Ovary (tissue), 3 donors: ENCODE measurements at regions not wholly inside any gene's neighbourhood (a gene's known extent, or its start where the extent isn't known, plus 50 kb on each side); places are given as distances from the start of the nearest gene placed in this dataset.

Experiments used
- POLR2A ChIP-seq: fragments of 450-650 bp; IDR thresholded peaks from one replicate; pipeline ENCODE4 v1.6.1; 2017; ENCODE audit warnings: antibody characterized with exemption, mild to moderate bottlenecking, moderate library complexity
- TF ChIP-seq, protein P1 (sequence below), 3 donors: fragments of 450-650 bp in 2 of 3; fragments of 200-600 bp in 1 of 3; IDR thresholded peaks; one replicate each; pipeline versions ENCODE4 v1.5.1 to v1.8.0; 2016 to 2022; ENCODE audit warnings: antibody characterized with exemption in 3 of 3, mild to moderate bottlenecking in 1 of 3
- donor health status: DM: no; HTN: no; CAD: no.

DNA sequence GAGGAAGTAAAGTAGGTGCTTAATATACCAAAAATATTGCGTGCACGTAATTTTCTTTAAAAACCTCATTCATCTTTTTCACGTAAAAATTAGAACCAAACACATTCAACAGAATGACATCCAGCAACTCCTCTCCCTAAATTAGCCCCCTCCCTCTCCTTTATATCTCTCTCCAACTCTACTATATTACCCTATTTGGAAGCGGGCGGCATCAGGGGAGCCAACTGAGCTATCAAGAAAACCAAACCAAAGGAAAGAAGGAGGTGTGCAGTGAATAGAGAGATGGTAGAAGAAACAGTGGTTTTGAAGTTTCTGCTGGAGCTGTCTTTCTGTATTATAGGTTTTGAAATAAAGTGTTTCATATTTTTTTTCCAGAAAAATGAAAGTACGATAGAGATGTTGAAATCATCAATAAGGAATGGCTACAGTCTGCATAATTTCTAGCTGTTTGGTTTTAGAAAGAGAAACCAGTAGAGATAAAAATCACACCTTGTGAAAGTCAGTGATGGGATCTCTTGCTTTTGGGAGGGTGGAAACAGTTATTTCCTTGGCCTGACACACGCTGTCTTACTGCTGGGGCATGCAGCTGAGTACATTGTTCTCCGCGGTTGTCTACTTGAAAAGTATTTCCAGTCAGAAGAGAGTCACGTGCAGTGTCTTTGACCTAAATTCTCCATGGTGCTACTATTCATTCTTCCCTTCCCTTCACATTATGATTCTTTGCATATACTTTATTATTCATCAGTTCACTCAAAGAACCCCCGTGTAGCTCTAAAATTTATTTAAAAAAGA lies 94.1 kb upstream of the WDR17 start:
- TF ChIP-seq, protein P1, sequence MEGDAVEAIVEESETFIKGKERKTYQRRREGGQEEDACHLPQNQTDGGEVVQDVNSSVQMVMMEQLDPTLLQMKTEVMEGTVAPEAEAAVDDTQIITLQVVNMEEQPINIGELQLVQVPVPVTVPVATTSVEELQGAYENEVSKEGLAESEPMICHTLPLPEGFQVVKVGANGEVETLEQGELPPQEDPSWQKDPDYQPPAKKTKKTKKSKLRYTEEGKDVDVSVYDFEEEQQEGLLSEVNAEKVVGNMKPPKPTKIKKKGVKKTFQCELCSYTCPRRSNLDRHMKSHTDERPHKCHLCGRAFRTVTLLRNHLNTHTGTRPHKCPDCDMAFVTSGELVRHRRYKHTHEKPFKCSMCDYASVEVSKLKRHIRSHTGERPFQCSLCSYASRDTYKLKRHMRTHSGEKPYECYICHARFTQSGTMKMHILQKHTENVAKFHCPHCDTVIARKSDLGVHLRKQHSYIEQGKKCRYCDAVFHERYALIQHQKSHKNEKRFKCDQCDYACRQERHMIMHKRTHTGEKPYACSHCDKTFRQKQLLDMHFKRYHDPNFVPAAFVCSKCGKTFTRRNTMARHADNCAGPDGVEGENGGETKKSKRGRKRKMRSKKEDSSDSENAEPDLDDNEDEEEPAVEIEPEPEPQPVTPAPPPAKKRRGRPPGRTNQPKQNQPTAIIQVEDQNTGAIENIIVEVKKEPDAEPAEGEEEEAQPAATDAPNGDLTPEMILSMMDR (IDR thresholded peaks at IDR 0.05), result no peak
- no peak for TF ChIP-seq POLR2A
